Peyer's patch (tissue), 4 donors: ENCODE measurements at regions not wholly inside any gene's neighbourhood (a gene's known extent, or its start where the extent isn't known, plus 50 kb on each side); places are given as distances from the start of the nearest gene placed in this dataset.

ENCODE experiments used
- DNase-seq, 3 donors: peaks; one replicate each; pipeline ENCODE4 v3.0.0-alpha.2; 2017 to 2019
- H3K27ac ChIP-seq, 4 donors: fragments of 200-600 bp; sonication (generic); one replicate each; pipeline ENCODE4 v1.5.1; 2016 to 2019
- H3K27me3 ChIP-seq, 2 donors: fragments of 200-600 bp; sonication (generic); one replicate each; pipeline ENCODE4 v1.5.1; 2019
- H3K36me3 ChIP-seq, 3 donors: fragments of 200-600 bp; sonication (generic); one replicate each; pipeline ENCODE4 v1.5.1; 2016 to 2019
- H3K4me1 ChIP-seq, 4 donors: fragments of 200-600 bp; sonication (generic); one replicate each; pipeline ENCODE4 v1.5.1; 2016 to 2019
- H3K4me3 ChIP-seq, 4 donors: fragments of 200-600 bp; sonication (generic); 1 replicate in 3 of 4; 2 replicates in 1 of 4; pipeline ENCODE4 v1.5.1; 2016 to 2019; ENCODE audit warnings: mild to moderate bottlenecking in 1 of 4
- H3K9me3 ChIP-seq, 4 donors: fragments of 200-600 bp; sonication (generic); one replicate each; pipeline ENCODE4 v1.5.1; 2016 to 2019; ENCODE audit warnings: mild to moderate bottlenecking in 1 of 4
- POLR2A ChIP-seq, 2 donors: fragments of 450-650 bp; IDR thresholded peaks; one replicate each; pipeline ENCODE4 v1.5.1; 2017; ENCODE audit warnings: antibody characterized with exemption in 2 of 2, mild to moderate bottlenecking in 2 of 2, moderate library complexity in 2 of 2
- TF ChIP-seq, protein P1 (sequence below), 6 experiments: fragments of 450-650 bp in 4 of 6; fragments of 200-600 bp in 2 of 6; sonication (generic) in 1 of 6; IDR thresholded peaks; one replicate each; pipeline ENCODE4 v1.5.1; 2017 to 2019; ENCODE audit warnings: antibody characterized with exemption in 6 of 6, mild to moderate bottlenecking in 3 of 6, moderate library complexity in 1 of 6

DNA sequence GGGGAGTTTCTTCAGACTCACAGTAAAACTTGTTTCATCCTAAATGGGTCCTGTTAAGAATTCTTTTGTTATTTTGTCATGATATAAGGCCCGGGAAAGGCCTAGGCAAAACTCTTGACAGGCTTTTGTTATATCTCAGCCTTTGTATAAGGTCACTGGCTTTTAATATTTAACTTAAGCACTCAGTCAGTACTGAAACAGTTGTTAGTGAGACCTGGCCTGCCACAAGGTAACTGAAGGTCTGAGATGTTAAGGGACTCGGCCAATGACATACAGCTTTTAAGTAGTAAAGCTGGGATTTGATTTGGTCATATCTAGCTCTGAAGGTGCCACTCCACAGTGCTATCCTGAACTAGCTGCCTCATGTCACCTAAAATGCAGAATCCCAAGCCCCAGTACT lies 57.2 kb upstream of the STEAP4 start:
- no peak for TF ChIP-seq POLR2A (IDR thresholded peaks at IDR 0.05)
- TF ChIP-seq, protein P1, sequence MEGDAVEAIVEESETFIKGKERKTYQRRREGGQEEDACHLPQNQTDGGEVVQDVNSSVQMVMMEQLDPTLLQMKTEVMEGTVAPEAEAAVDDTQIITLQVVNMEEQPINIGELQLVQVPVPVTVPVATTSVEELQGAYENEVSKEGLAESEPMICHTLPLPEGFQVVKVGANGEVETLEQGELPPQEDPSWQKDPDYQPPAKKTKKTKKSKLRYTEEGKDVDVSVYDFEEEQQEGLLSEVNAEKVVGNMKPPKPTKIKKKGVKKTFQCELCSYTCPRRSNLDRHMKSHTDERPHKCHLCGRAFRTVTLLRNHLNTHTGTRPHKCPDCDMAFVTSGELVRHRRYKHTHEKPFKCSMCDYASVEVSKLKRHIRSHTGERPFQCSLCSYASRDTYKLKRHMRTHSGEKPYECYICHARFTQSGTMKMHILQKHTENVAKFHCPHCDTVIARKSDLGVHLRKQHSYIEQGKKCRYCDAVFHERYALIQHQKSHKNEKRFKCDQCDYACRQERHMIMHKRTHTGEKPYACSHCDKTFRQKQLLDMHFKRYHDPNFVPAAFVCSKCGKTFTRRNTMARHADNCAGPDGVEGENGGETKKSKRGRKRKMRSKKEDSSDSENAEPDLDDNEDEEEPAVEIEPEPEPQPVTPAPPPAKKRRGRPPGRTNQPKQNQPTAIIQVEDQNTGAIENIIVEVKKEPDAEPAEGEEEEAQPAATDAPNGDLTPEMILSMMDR (IDR thresholded peaks at IDR 0.05): no peak
- Histone ChIP-seq H3K27me3 (no peaks in the 10 kb centered on the region), H3K36me3 (no peaks in the 10 kb centered on the region), H3K4me1 (no peaks in the 10 kb centered on the region), H3K27ac (no peak overlapping the region), H3K4me3 (no peak overlapping the region), H3K9me3 (no peaks in the 10 kb centered on the region)
- no peak for DNase-seq

GRCh38 chr7:88363249-88363648 lies 56.6 kb upstream of the STEAP4 start:
- Histone ChIP-seq H3K36me3 (no peaks in the 10 kb centered on the region), H3K9me3 (no peaks in the 10 kb centered on the region), H3K4me3 (no peak overlapping the region), H3K4me1 (no peaks in the 10 kb centered on the region), H3K27ac (no peak overlapping the region), H3K27me3 (no peaks in the 10 kb centered on the region)
- no peak for TF ChIP-seq POLR2A (IDR thresholded peaks at IDR 0.05)
- TF ChIP-seq, protein P1 (IDR thresholded peaks at IDR 0.05): no peak
- DNase-seq: no peak

DNA sequence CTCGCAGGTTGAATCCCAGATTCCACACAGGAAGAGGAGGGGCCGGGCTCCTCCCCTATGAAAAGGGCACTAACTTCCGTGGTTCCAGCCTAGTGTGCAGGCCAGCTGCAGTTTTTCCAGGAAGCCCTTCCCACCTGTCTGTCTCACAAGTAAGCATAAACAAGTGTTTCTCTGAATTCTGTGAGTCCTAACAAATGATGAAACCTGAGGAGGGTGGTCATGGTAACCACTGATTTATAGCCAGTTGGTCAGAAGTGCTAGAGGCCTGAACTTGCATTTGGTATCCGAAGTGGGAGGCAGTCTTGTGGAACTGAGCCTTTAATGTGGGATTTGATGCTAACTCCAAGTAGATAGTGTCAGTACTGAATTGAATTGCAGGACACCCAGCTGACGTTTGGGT lies 54.7 kb upstream of the STEAP4 start:
- Histone ChIP-seq H3K4me1 (peaks cover 0 to 4% (median 0%) of the 10 kb centered on the region in 4 donors), H3K9me3 (no peaks in the 10 kb centered on the region), H3K27ac (no peak overlapping the region), H3K27me3 (no peaks in the 10 kb centered on the region), H3K36me3 (no peaks in the 10 kb centered on the region), H3K4me3 (no peak overlapping the region)
- no peak for TF ChIP-seq POLR2A (IDR thresholded peaks at IDR 0.05)
- TF ChIP-seq, protein P1 (IDR thresholded peaks at IDR 0.05): no peak
- DNase-seq: no peak

DNA sequence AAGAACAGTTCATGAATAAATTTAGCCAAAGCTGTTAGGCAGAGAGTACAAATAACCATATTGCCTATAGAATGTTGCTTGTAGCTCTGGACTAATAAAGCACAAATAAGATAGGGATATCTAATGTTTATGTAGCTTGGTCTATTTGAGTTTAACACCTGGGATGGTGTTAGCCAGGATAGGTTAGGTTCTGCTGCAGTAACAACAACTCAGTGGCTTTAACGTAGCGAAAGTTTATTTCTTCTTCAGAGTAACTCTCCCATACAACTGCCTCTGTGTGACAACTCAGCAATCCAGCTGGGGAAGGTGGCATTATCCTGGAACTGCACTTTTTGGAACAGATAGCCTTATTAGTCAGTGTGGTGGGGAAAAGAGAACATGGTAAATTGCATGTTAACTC lies 52.2 kb upstream of the STEAP4 start:
- H3K36me3 ChIP-seq: no peaks in the 10 kb centered on the region
- no peak for DNase-seq
- peaks cover 0 to 4% (median 0%) of the 10 kb centered on the region in 4 donors for H3K4me1 ChIP-seq
- H3K9me3 ChIP-seq: no peaks in the 10 kb centered on the region
- no peaks in the 10 kb centered on the region for H3K27me3 ChIP-seq
- TF ChIP-seq, protein P1 (IDR thresholded peaks at IDR 0.05): no peak
- TF ChIP-seq POLR2A (IDR thresholded peaks at IDR 0.05): no peak
- no peak overlapping the region for H3K27ac ChIP-seq
- H3K4me3 ChIP-seq: no peak overlapping the region

- H3K4me3 ChIP-seq: no peak overlapping the region
- peaks cover 0 to 4% (median 0%) of the 10 kb centered on the region in 4 donors for H3K4me1 ChIP-seq
- H3K36me3 ChIP-seq: no peaks in the 10 kb centered on the region
- no peak for TF ChIP-seq POLR2A (IDR thresholded peaks at IDR 0.05)
- TF ChIP-seq, protein P1 (IDR thresholded peaks at IDR 0.05): no peak
- no peaks in the 10 kb centered on the region for H3K27me3 ChIP-seq
- no peak for DNase-seq
- no peaks in the 10 kb centered on the region for H3K9me3 ChIP-seq
- H3K27ac ChIP-seq: no peak overlapping the region
Observed at GRCh38 chr7:88358526-88358838, 51.8 kb upstream of the STEAP4 start.
